ENCODE measurements at regions not wholly inside any gene's neighbourhood (a gene's known extent, or its start where the extent isn't known, plus 50 kb on each side); places are given as distances from the start of the nearest gene placed in this dataset.

GRCh38 chr11:45424411-45425180 lies 138.5 kb upstream of the SYT13 start:
- intact Hi-C loops (cut with DNase I) = no loop called here
- peak in 1 of 2 donors; percentile 52 for DNase-seq (ENCODE audit: low spot score in 2 of 2)
- Histone ChIP-seq H3K4me3 (peak overlapping the region in 1 of 2 donors; percentile 33), H3K36me3 (no peaks in the 10 kb centered on the region), H3K9me3 (peaks cover 0 to under 1% of the 10 kb centered on the region in 2 donors), H3K27ac (peak overlapping the region; percentile 67 to 75), H3K27me3 (no peaks in the 10 kb centered on the region), H3K4me1 (peaks cover 10 to 26% of the 10 kb centered on the region in 2 donors)
- no peak for TF ChIP-seq CTCF (IDR thresholded peaks at IDR 0.05)

- Histone ChIP-seq H3K27me3 (no peaks in the 10 kb centered on the region), H3K4me1 (peaks cover 10 to 26% of the 10 kb centered on the region in 2 donors), H3K36me3 (no peaks in the 10 kb centered on the region), H3K4me3 (peak overlapping the region in 1 of 2 donors; percentile 33), H3K9me3 (peaks cover 0 to 9% of the 10 kb centered on the region in 2 donors), H3K27ac (peak overlapping the region; percentile 67 to 75)
- intact Hi-C loops (cut with DNase I) = no loop called here
- TF ChIP-seq CTCF (IDR thresholded peaks at IDR 0.05) = no peak
- DNase-seq (ENCODE audit: low spot score in 2 of 2) = no peak
These were observed 137.5 kb upstream of the SYT13 start for GRCh38 chr11:45423475-45424120.

- H3K4me3 ChIP-seq = no peak overlapping the region
- intact Hi-C loops (cut with DNase I) = no loop called here
- peaks cover 0 to 9% of the 10 kb centered on the region in 2 donors for H3K9me3 ChIP-seq
- no peak for TF ChIP-seq CTCF (IDR thresholded peaks at IDR 0.05)
- H3K27ac ChIP-seq = peak overlapping the region in 1 of 2 donors; percentile 56
- no peaks in the 10 kb centered on the region for H3K27me3 ChIP-seq
- H3K36me3 ChIP-seq = no peaks in the 10 kb centered on the region
- H3K4me1 ChIP-seq = peaks cover 10 to 26% of the 10 kb centered on the region in 2 donors
- DNase-seq (ENCODE audit: low spot score in 2 of 2) = peak in 1 of 2 donors; percentile 50
These were observed 136.9 kb upstream of the SYT13 start for GRCh38 chr11:45423036-45423435.

GRCh38 chr11:45414088-45414487 lies 127.9 kb upstream of the SYT13 start:
- DNase-seq (ENCODE audit: low spot score in 2 of 2) = no peak
- no peaks in the 10 kb centered on the region for H3K27me3 ChIP-seq

More at GRCh38 chr11:45414088-45414487, 127.9 kb upstream of the SYT13 start:
- Histone ChIP-seq H3K9me3 (peaks cover 0 to 3% of the 10 kb centered on the region in 2 donors), H3K27ac (no peak overlapping the region), H3K4me3 (no peak overlapping the region), H3K4me1 (no peaks in the 10 kb centered on the region), H3K36me3 (no peaks in the 10 kb centered on the region)
- intact Hi-C loops (cut with DNase I) = no loop called here
- no peak for TF ChIP-seq CTCF (IDR thresholded peaks at IDR 0.05)

Data from ascending aorta (tissue), 2 donors.